HL-60 (cell line): ENCODE measurements at regions not wholly inside any gene's neighbourhood (a gene's known extent, or its start where the extent isn't known, plus 50 kb on each side); places are given as distances from the start of the nearest gene placed in this dataset.

ENCODE experiments used
- DNase-seq, 2 experiments: peaks; one replicate each; pipeline ENCODE4 v3.0.0-alpha.2; 2010 to 2020; ENCODE audit warnings: low read depth in 1 of 2, low spot score in 1 of 2
- H3K27ac ChIP-seq: fragments of 250-450 bp; sonication (Bioruptor Pico); replicated peaks from 2 replicates; pipeline ENCODE4 v1.5.1; 2020; ENCODE audit warnings: mild to moderate bottlenecking, moderate library complexity
- H3K27me3 ChIP-seq: fragments of 250-450 bp; sonication (Bioruptor Pico); 2 replicates; pipeline ENCODE4 v1.5.1; 2021; ENCODE audit warnings: mild to moderate bottlenecking, moderate library complexity; ENCODE audit not compliant: insufficient read depth, poor library complexity, severe bottlenecking
- H3K4me3 ChIP-seq: replicated peaks from 2 replicates; pipeline ENCODE4 v1.5.1; 2011; ENCODE audit warnings: mild to moderate bottlenecking, control low read depth, low read length; ENCODE audit not compliant: insufficient read depth
- GABPA ChIP-seq: IDR thresholded peaks from 2 replicates; pipeline ENCODE4 v1.6.1; 2012; ENCODE audit warnings: low read depth
- POLR2AphosphoS5 ChIP-seq: IDR thresholded peaks from 2 replicates; pipeline ENCODE4 v1.6.1; 2012; ENCODE audit warnings: low read depth
- REST ChIP-seq: IDR thresholded peaks from 2 replicates; pipeline ENCODE4 v1.6.1; 2012; ENCODE audit warnings: low read depth; ENCODE audit not compliant: insufficient replicate concordance
- SPI1 ChIP-seq: IDR thresholded peaks from 2 replicates; pipeline ENCODE4 v1.6.1; 2012; ENCODE audit warnings: low read depth, mild to moderate bottlenecking, borderline replicate concordance
- TF ChIP-seq, protein P1 (sequence below): IDR thresholded peaks from one replicate; pipeline ENCODE4 v1.5.1; 2011; ENCODE audit warnings: low read length, control low read depth, inconsistent platforms; ENCODE audit not compliant: insufficient read depth

GRCh38 chr10:128230401-128230800 lies 104.2 kb upstream of the MKI67 start:
- TF ChIP-seq SPI1: peak; percentile 46; the same call in 1 of the 2 replicates
- no peak for TF ChIP-seq REST
- TF ChIP-seq GABPA: no peak
- no peak overlapping the region for H3K27ac ChIP-seq
- H3K27me3 ChIP-seq: no peaks in the 10 kb centered on the region
- H3K4me3 ChIP-seq: no peak overlapping the region
- no peak for DNase-seq

DNA sequence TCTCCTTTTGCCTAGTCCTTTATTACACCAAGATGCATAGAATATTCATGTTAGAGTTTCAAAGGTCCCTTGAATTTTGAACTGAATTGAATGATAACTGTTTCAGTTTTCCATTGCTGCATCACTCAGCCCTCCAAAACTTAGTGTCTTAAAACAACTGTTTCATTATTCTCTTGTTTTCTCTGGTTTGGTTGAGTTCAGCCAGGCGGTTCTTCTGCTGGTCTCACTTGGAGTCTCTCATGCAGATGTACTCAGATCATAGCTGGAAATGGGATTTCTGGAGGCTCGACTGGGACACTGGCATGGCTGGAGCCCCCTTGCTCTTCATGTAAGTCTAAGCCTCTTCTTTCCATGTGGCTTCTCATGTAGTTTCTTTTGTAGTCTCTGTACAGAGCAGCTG lies 107.2 kb upstream of the MKI67 start:
- H3K27me3 ChIP-seq: no peaks in the 10 kb centered on the region
- H3K4me3 ChIP-seq: no peak overlapping the region
- H3K27ac ChIP-seq: no peak overlapping the region
- TF ChIP-seq REST (no peak), GABPA (no peak), SPI1 (no peak), POLR2AphosphoS5 (no peak)
- TF ChIP-seq, protein P1, sequence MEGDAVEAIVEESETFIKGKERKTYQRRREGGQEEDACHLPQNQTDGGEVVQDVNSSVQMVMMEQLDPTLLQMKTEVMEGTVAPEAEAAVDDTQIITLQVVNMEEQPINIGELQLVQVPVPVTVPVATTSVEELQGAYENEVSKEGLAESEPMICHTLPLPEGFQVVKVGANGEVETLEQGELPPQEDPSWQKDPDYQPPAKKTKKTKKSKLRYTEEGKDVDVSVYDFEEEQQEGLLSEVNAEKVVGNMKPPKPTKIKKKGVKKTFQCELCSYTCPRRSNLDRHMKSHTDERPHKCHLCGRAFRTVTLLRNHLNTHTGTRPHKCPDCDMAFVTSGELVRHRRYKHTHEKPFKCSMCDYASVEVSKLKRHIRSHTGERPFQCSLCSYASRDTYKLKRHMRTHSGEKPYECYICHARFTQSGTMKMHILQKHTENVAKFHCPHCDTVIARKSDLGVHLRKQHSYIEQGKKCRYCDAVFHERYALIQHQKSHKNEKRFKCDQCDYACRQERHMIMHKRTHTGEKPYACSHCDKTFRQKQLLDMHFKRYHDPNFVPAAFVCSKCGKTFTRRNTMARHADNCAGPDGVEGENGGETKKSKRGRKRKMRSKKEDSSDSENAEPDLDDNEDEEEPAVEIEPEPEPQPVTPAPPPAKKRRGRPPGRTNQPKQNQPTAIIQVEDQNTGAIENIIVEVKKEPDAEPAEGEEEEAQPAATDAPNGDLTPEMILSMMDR: no peak
- DNase-seq: no peak

DNA sequence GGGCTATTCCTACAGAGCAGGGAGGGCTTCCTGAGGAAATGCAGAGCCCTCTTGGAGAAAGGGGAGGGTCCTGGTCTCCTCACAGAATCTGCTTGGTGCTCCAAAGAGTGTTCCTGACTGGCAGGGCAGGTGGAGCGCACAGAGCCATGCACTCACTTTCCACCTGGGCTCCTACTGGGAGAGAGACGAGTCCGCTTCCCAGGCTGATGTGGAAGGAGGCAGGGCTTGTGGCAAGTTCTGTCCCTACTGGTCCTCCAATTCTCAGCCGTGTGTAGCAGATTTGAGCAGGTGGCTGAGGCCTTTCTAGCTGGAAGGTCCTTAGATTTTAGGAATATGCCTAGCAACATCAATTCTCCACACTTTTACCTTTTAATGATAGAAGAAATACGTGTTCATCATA lies 111.5 kb upstream of the MKI67 start:
- H3K27ac ChIP-seq: no peak overlapping the region
- H3K27me3 ChIP-seq: no peaks in the 10 kb centered on the region
- TF ChIP-seq SPI1 (no peak), GABPA (no peak), REST (no peak), POLR2AphosphoS5 (no peak)
- TF ChIP-seq, protein P1: no peak
- no peak overlapping the region for H3K4me3 ChIP-seq
- DNase-seq: no peak

DNA sequence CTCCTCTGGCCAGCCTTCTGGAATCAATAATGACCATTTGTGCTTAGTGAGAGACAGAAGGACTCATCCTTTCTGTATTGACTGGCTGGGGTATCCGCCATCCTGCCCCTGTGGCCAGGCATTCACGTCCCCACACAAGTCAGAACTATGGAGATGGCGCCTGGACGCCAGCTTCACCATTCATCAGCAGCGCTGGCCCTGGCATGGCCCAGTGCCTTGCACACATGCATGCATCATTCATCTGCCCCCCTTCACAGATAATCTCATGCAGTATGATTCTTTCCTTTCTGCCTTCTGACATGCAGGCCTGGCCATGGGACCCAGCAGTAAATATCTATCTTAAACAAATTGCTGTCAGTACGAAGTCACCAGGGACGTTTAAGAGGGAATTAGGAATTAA lies 114.8 kb upstream of the MKI67 start:
- no peak for DNase-seq
- TF ChIP-seq, protein P1: no peak
- no peak for TF ChIP-seq GABPA
- TF ChIP-seq POLR2AphosphoS5: no peak
- no peak for TF ChIP-seq REST
- no peak for TF ChIP-seq SPI1
- Histone ChIP-seq H3K27ac (no peak overlapping the region), H3K27me3 (no peaks in the 10 kb centered on the region), H3K4me3 (no peak overlapping the region)
